Epithelial cell of esophagus (primary cell): ENCODE measurements at regions not wholly inside any gene's neighbourhood (a gene's known extent, or its start where the extent isn't known, plus 50 kb on each side); places are given as distances from the start of the nearest gene placed in this dataset.
A peak's percentile ranks its signal among the peaks of the same experiment; 100 is the strongest.

ENCODE experiments used
- DNase-seq: peaks from one replicate; pipeline ENCODE4 v3.0.0; 2010; ENCODE audit warnings: low read depth
- H3K4me3 ChIP-seq: 2 replicates; pipeline ENCODE4 v1.5.1; 2011; ENCODE audit warnings: mild to moderate bottlenecking, low read length, control low read depth
- TF ChIP-seq, protein P1 (sequence below): IDR thresholded peaks from 2 replicates; pipeline ENCODE4 v1.5.1; 2011; ENCODE audit warnings: low read depth, mild to moderate bottlenecking, low read length, control low read depth, inconsistent platforms; ENCODE audit not compliant: insufficient read depth; ENCODE audit errors: missing control alignments

DNA sequence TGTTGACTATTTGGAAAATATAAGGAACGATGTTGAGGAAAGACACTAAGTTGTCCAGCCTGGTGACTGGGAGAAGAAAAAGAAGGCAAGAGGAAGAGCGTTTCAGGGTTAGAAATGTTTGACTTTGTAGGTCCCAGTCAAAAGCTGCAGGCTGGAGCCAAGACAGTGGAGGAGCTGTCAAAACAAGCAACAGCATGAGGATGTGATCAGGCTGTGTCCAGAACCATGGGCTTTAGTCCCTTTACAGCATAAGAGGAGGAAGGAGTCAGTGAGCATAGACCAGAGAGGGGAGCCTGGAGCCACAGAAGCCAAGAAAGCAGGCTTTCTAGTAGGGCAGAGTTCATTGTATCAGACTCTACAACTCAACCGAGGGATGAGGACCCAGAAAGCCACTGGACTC, 658.5 kb downstream of the BNC2 start:
- TF ChIP-seq, protein P1, sequence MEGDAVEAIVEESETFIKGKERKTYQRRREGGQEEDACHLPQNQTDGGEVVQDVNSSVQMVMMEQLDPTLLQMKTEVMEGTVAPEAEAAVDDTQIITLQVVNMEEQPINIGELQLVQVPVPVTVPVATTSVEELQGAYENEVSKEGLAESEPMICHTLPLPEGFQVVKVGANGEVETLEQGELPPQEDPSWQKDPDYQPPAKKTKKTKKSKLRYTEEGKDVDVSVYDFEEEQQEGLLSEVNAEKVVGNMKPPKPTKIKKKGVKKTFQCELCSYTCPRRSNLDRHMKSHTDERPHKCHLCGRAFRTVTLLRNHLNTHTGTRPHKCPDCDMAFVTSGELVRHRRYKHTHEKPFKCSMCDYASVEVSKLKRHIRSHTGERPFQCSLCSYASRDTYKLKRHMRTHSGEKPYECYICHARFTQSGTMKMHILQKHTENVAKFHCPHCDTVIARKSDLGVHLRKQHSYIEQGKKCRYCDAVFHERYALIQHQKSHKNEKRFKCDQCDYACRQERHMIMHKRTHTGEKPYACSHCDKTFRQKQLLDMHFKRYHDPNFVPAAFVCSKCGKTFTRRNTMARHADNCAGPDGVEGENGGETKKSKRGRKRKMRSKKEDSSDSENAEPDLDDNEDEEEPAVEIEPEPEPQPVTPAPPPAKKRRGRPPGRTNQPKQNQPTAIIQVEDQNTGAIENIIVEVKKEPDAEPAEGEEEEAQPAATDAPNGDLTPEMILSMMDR, result no peak
- DNase-seq, result no peak
- no peak overlapping the region for H3K4me3 ChIP-seq

GRCh38 chr9:16213781-16214515, 656.5 kb downstream of the BNC2 start:
- peak; percentile 56 for DNase-seq
- H3K4me3 ChIP-seq, result no peak overlapping the region
- TF ChIP-seq, protein P1, result no peak

GRCh38 chr9:16214677-16215352, 655.7 kb downstream of the BNC2 start:
- H3K4me3 ChIP-seq, result no peak overlapping the region
- TF ChIP-seq, protein P1, result no peak
- DNase-seq, result no peak

DNA sequence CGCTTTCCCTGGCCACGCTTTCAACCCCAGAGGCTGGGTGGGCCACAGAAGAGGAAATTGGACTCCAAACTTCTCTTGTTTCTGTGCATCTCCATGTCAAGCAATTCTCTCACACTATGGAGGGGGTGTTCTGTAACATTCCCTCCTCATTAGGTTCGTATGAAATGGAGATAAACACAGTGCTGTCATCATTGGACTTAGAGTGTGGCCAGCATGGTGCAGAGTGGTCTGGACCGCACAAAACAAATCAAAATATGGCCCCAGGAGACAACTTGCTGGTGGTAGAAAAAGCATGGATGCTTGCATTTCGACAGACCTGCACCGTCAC, 655.2 kb downstream of the BNC2 start:
- TF ChIP-seq, protein P1, result no peak
- H3K4me3 ChIP-seq, result no peak overlapping the region
- no peak for DNase-seq

DNA sequence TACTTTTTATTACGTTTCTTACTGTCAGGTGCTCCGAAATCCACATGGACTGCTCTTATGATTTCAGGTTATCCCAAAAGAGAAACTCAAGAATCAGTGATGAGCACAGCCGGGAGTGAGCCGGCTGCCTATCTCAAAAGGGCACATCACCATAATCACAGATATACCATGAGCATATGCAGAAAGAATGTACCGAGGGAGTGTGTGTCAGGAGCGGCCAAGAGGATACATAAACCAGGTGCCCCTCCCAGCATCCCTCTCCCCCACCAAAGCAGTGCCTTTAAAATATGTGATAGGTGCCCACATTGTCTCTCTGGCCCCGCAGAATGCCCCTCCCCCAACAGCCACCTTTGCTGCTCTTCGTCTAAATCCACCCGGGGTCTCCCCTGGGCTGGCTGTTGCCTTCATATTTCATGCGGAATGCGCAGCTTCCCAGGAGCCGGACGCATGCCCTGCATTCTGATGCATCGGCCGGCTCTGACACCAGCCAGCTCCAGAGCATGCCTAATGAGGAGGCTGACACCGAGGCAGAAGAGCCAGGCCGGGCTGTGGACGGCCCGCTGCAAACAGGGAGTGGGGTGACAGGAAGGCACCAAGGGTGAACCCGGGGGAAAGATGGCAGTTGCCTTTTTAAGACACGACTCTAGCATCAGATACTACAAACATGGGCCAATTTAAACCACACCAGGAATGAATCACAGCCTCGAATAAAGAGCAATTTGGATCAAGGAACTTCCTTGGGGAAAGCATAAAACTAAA, 652.3 kb downstream of the BNC2 start:
- no peak overlapping the region for H3K4me3 ChIP-seq
- TF ChIP-seq, protein P1, result no peak
- DNase-seq, result no peak

GRCh38 chr9:16221366-16221765, 649.1 kb downstream of the BNC2 start:
- no peak for DNase-seq
- TF ChIP-seq, protein P1, result no peak
- no peak overlapping the region for H3K4me3 ChIP-seq
